NCI-H1930 (cell line): ENCODE measurements at regions not wholly inside any gene's neighbourhood (a gene's known extent, or its start where the extent isn't known, plus 50 kb on each side); places are given as distances from the start of the nearest gene placed in this dataset.
"Not testable (repeated sequence)": the region's sequence is repeated elsewhere in the genome, so short reads cannot be mapped to it uniquely, and the experiment has no call there.

Experiments
- DNase-seq, 2 experiments: peaks; one replicate each; lab custom pipeline; 2025; lab: John Stamatoyannopoulos, UW

DNA sequence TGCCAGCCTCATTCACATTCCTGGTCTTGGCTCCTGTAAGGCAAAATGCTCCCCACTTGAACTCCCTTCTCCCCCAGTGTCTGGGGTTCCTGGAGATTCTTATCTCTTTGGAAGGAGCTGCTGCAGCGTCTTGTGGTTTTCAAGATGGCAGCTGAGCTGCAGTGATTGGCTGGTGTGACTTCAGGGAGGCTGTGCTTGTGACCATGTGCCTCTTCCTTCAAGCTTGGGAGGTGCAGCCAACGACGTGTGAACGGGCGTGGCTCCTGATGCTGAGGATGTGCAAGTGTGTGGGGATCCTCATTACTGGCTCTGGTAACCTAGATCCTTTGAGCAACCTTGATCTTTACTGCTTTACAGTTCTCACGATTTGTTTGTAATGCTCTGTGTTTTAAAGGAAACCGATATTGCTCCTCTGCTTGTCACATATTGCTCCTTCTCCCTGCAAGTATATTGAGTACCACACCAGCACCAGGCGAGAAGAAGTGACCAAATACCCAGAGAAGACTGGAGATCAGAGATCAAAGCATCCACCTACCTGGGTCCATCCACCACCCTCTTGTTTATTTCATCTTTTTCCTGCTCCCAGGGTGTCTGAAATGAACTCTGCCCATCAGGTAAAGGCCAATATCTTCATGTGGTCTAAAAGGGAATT lies 208.5 kb downstream of the FGF9 start:
- DNase-seq, result no peak

DNA sequence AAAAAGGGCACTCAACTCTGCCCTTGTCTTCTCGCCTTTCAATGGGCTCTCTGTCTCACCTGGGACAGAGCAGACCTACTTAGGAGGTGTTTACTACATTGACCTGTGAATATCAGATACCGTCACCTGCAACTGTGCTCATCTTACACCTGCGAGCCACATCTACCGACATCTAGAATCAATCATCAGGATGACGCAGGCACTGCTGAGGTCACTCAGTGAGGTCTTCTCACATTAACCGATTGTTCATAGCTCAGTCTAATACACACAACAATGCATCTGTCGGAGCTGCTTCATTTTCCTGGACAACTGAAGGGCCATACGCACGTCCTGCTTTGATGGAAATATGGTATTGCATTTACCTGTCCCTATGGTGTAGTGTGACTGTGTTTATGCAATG lies 211.9 kb downstream of the FGF9 start:
- no peak for DNase-seq

DNA sequence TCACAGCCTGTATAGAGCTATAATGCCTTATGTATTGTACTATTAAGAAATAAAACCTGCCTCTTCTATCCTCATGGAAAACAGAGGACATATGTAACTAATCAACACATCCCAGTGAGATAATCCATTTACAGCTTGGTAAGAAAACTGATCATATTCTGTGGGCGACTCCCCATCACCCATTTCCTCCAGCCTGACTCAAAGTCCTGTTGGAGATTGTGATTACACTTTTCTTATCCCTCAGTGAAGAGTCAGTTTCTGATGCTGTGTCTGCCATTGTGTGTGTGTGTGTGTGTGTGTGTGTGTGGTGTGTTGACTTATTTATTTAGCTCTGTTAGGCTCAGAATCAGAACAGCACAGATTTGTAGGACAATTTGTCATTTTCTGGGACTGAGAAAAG lies 212.8 kb downstream of the FGF9 start:
- no peak for DNase-seq

DNA sequence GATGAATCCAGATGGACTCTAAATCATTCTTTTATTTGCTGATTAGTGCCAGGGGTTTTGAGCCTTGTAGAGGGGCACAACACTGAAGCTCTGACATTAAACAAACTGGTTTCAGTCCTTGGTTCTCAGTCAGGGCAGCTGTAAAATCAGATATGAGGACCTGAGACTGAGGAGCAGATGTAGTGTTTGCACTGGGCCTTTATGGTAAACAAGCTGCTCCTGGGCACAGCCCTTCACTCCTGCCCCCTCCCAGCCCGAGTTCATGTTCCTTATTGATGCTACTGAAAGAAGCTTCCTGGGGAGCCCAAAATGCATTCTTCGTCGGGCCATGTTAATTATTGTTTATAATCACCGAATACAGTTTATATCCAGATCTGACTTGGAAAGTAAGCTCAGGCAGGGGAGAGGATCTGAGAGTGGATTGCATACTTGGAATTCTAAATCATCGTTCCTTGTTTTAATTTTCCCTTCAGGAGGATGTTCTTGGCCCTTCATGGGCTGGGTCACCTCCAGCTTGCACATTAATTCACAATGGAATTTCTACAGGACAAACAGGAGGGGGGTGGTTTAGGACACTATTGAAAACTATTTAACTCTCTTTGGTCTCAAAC lies 213.5 kb downstream of the FGF9 start:
- DNase-seq, result no peak

DNA sequence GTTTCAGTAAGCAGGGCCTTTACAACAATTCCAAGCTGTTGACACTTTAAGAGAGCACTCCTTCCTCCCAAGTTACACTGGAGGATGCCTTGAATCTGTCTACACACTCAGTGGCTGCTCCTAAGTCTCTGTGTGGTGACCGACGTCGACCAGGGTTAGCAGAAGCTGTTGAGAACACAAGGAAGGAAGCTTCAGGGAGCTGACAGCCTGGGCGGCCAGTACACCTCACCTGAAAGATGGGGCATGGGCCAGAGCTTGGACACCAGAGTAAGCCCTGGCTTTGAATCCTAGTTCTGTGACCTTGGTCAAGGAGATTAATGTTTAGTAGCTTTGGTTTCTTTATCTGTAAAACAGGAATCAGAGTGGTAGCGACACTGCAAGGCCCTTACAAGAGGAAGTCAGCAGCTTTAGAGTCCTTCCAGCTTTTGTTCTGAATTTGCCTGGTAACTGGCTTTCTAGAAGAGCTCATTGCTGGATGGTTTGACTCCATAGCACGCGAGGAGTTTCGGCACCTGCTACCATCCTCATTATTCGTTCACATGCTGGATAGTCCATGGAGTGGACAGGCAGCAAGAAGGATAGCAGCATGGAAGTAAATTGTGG lies 214.2 kb downstream of the FGF9 start:
- no peak for DNase-seq

DNA sequence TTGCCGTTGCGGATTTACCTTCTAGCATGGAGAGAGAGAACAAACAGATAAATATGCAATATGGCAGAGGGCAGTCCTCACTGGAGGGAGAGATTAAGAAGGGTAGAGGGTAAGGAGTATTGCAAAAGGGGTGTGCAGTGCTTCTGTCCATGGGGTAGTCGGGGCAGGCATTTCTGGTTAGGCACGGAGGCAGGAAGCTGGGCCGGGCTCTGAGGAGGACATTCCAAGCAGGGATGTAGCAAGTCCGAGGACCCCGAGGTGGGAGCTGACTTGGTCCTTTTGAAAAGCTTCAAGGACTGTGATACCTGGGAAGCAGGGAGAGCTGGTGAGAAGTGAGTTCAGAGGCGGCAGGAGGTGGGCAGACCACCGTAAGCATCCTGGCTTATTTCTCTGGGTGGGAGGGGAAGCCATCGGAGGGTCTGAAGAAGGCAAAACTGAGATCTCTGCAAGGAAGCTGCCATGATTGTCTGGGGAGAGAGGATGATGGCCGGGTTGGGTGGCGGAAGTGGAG lies 214.9 kb downstream of the FGF9 start:
- no peak for DNase-seq

DNA sequence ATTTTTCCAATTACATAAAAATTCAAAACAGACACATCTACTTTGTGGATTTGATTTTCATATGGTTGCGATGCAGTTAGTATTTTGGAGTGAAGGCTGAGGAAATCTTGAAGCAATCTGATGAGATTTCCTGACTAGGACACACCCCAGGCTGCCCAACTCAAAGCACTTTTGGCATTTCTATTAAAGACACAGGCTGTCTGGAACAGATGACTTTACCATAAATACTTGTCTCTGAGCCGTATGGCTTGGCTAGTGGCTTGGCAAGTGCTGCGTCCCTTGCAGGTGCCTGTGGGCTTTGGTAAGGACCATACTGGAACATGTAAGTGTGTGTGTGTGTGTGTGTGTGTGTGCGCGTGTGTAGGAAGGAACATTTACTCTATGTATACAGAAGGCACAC lies 218.8 kb downstream of the FGF9 start:
- DNase-seq, result no peak

DNA sequence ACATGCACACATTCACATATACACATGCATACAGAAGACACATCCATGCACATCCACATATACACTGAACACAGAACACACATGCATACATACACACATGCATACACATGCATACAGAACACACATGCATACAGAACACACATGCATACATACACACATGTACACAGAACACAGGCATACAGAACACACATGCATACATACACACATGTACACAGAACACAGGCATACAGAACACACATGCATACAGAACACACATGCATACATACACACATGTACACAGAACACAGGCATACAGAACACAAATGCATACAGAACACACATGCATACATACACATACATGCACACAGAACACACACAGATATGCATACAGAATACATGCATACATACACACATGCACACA lies 219.3 kb downstream of the FGF9 start:
- not testable (repeated sequence) for DNase-seq

DNA sequence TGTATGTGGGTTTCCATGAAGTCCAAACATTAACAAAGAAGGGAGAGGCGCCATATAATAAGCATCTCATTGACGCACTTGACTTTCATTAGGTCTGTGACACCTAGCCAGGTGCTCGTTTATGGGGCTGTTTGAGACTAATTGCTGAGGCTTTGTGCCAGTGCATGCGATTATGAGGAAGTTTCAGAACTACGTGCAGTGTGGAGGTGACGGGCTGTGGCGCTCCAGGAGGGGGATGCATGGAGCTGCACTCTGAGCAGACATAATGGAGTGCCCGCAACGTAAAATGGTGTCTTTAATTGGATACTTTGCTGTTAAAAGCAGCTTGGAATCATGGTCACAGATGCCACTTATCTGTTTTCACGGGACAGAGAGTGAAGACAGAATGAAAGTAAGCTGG lies 223.2 kb downstream of the FGF9 start:
- DNase-seq, result peak in 1 of 2 experiments; percentile 39

DNA sequence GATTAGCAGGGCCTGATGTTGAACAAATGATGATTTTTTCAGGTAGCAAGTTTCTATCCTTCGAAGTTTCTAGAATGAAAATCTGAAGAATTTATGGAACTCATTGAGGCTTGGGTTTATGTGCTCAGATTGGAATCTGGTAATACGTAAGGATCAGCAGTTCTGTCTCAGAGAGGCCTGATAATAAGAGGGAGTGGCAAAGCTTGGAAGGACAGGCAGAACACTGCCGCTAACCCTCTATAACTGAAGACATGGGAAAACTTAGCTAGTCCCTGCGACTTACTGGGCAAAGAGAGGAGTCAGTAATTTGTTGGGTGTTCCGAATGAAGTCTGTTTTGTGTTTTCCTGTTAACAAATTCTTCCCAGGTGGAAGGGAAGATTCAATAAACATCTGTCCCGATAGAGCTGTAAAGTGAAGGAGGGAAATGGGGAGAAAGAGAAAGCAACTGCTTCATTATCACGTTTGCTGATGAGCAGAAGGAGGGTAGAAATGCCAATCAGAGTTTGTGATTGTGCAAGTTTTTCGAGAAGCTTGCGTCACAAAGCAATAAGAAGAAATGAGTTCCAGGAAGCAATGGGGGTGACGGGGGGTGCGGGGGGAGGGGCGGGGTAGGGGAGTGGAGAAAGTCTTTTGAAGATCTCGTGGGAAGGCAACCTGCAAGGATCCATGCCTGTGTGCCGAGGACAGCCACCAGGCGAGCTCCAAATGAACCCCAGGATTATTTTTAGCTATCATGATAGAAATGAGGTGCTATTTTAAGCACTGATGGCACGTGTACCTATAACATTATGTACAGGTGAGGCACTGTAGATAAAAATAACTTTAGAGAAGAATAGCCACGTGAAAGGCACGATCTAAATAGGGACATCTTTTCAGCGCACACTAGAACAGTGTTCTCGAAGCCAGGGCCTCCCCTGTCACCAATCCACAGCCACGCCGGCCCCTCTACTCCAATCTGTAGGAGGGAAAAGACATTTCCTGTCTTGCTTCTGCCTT lies 224.1 kb downstream of the FGF9 start:
- DNase-seq, result no peak

DNA sequence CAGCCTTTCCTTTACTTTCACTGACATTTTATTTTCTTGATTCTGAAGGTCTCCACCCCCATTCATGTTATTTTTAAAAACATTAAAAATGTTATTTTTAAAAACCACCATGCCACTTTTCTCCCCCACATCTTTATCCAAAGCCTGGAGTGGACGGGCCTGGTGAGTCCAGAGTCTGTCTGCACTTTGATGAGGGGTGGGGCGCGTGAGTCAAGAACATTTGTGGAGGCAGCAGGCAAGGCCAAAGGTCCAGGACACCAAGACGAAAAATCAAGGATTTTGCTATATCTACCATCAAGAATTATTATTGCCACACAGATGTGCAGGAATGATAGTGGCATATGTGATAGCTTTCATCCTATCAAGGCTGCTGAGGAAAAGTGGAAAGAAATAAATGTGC lies 224.9 kb downstream of the FGF9 start:
- no peak for DNase-seq

DNA sequence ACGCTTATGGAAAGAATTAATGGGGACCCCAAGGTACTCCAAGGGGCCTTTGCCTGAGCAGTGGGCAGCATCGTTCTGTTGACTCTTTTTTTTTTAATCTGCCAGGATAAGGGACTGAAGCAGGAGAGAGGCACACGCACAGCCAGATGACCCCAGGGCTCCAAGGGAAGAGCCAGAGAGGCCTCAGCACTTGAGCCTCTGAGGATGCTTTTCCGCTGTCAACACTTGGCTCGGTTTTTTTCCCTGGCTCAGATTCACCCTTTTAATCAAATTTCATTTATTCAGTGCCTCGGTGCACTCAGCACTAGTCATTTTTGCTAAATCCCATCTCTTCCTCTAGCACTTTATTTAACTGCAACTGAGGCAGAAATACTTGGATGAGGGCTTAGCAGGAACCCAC lies 226.3 kb downstream of the FGF9 start:
- no peak for DNase-seq

DNA sequence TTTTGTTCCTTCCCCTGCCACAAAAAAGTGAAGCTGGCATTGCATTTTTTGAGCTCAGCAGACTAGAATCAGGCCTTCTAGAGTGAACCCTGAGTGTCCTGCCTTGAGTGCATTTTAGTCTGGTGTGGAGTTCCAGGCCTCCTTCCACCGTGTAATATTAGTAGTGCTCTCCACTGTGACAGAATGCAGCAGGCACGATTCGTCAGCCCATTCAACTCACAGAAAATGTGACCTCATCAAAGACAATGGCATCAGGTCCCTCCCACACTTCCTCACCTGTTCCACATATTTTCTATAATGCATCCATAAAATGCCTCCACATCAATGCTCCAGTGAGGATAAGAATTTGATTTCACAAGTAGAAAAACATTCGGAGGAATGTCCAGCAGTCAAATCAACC lies 227.6 kb downstream of the FGF9 start:
- no peak for DNase-seq

DNA sequence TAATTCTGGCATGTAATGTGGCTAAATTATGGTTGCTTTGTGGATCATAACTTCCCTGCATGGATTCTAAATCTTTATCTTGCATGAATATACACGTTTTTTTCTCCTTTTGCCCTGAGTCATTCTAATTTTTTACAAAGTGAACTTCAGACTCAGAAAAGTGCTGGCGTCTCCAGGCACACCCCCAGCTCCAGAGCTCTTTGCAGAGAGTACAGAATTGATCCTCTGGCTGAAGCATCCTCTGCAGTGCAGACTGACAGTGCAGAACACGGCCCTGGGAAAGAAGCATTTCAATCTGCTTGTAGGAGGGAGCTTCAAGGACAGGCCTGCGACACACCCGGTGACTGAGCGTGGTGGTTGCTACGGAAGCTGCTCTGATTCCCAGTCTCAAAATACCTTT lies 228.1 kb downstream of the FGF9 start:
- DNase-seq, result no peak

DNA sequence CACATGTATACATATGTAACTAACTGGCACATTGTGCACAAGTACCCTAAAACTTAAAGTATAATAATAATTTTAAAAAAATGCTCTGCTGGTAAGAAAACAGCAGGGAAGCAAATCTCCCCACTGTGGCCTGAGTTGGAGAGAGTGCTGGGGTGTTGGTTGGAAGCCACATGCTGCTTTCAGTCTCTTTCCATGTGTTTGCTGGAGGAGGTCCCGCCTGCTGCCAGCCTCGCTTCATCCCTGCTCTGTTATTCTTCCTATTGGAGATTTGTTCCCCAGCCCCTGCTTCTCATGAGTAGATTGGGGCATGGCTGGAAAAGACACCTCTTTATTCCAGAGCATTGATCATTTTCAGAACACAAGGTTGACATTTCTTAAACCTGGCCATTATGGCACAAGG lies 230.5 kb downstream of the FGF9 start:
- DNase-seq, result no peak

DNA sequence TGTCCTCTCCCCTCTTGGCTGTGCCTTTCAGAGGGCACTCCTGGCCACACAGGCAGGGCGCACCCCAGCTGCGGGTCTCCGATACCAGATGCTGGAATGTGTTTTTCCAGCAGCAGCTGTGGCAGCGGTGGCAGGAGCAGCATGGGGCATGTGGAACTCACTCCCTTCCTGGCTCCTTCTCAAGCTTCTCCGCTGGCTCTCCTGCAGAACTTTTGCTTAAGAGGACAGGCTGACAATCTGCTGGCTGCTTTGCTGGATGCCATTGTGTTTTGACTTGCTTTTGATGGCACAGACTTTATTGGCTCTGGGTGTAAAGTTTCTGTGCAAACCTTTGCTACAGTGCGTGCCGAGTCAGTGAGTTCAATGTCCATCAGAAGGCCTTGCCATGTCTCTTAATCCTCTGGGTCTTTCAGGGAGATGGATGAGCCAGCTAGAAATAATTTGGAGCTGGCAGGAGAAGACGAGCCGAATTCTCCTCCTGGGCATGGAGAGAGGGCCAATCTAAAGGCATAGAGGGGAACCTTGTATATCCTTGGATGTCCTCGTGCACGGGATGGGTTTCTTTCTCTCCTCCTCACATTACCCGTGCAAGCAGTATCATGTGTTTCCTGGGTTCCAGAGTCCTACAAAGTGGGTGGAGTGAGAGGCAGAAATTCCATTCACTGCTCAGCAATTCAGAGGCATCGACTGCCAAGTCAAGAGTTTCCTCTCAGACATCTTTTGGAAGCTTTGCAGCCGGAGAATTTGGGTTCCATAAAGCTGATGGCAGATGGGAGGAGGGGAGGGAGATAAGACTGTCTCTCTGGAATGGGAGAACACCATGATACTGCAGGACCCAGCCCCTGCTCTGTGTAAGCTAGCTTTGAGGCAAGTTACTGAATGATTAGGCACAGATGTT lies 231.2 kb downstream of the FGF9 start:
- DNase-seq, result no peak

DNA sequence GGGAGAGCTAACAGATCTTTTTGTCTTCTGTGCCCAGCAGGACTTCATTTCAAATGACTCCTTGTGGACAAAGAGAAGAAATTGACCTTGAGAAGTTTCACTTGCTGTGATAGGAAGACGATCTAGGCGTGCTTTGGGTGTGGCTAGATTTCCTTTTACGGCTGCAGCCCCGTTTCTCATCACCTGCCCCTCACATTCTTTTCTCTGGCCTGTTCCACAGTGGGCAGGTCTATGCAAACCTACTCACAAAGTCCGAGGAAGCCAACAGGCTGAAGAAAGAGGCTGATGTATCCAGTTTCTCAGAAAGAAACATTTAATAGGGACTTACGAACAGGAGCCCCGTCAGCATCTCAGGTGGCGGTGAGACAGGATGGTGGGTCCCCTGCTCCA lies 231.8 kb downstream of the FGF9 start:
- DNase-seq, result no peak

DNA sequence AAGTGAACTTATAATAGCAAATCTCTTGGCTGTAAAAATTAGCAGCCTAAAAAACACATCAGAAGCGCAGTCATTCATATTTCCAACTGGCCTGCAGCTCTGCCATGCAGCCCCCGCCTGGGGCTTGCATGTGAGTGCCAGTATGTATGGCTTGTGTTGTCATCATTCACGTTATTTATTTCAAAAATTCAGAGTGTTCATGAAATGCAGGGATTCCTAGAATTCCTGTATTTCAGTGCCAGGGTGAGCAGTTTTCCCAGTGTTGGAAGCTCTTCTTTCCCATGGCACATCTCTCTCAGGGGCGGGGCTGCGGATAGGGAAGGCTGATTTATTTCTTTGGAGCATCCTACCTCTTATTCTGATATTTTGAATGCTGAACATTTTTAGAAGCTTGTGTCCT lies 234.6 kb downstream of the FGF9 start:
- no peak for DNase-seq

DNA sequence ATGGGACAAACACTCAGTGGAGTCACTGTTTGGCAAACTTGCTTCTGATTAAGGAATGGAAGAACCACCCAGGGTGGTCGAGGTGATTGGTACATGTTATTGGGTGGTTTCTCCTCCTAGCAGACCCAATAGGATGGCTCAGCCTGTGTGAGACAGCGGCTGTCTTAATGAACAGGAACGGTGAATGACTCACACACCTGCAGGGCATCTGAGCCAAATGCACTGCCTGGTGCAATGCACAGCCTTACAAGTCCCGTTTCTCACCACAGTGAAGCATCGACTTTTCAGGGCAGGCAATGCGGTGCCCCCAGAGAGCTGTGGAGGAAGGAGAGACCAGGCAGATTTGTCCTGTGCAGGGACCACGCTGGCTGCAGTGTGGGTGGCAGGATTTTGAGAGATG lies 238.5 kb downstream of the FGF9 start:
- no peak for DNase-seq

DNA sequence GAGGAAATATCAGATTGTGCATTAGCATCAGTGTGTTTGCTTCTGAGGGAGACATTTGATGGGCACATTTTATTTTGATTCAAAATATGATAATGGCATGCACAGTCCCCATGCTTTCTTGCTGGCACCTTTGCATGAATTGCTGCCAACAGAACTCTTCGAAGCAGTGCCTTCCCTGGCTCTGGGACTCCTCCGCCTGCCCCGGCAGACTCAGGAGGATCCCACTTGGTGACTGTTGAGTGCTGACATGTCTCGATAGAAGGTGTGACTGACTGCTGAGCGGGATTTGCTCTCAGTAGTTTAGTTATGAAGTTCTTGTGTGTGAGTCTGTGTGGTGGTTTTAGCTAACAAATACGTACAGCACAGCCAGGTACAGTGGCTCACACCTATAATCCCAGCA lies 239.7 kb downstream of the FGF9 start:
- DNase-seq, result no peak

DNA sequence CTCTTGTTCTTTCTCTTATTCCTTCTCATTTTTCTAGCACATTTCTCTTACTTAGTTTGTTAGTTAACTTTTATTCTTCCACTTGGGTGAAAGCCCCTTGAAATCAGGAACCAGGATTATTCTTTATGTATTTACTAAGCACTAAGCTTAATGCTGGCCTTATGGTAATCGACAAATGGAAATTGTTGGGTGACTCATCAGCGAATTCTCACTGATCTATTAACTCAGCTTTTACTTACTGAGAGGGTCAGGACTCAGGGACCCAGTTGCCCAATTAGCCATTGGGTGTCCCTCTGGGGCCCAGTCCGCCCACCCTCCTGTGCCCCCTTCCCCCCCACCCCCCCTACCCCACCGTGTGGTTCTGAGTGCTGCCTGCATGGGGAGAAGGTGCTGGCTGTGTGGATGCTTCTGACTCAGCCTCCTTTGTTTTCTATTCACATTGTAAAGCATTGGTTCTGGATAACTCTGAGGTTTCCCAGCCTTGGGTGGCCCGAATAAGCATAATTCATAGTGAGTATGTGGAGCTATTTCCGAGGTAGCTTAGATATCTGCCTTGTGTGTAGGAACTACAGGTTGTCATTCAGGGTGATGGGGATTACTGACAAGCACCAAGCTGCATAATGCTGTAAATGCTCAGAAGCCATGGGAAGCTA lies 240.9 kb downstream of the FGF9 start:
- no peak for DNase-seq
